Endothelial cell of umbilical vein (primary cell): ENCODE measurements at regions not wholly inside any gene's neighbourhood (a gene's known extent, or its start where the extent isn't known, plus 50 kb on each side); places are given as distances from the start of the nearest gene placed in this dataset.

Experiments used
- BruUV-seq: library from RNA; stranded (reverse); fragments of 400-500 nt; replicated peaks from 2 replicates; lab custom pipeline; 2021; lab: Mats Ljungman, UMichigan
- CTCF ChIA-PET: fragments of 300-600, 350-600 bp; sonication (Branson Sonifier 250); formaldehyde crosslinking; loops from one replicate; lab custom pipeline; 2021; ENCODE audit warnings: antibody characterized with exemption, inconsistent platforms; lab: Charles Lee
- POLR2A ChIA-PET: fragments of 300-600, 350-600 bp; sonication (Branson Sonifier 250); formaldehyde crosslinking; loops from one replicate; lab custom pipeline; 2021; ENCODE audit warnings: antibody characterized with exemption, inconsistent platforms; lab: Charles Lee
- DNase-seq: peaks from one replicate; pipeline ENCODE4 v3.0.0-alpha.2; 2011; ENCODE audit warnings: low read depth, low spot score
- FAIRE-seq: peaks from 2 replicates; lab custom pipeline; 2011; peaks lifted over from hg19 to GRCh38; lab: Jason Lieb, UNC
- H2AFZ ChIP-seq: 2 replicates; pipeline ENCODE4 v1.6.0; 2012; ENCODE audit warnings: low read depth, low read length, control low read depth, inconsistent platforms
- H3K27ac ChIP-seq: 2 replicates; pipeline ENCODE4 v1.5.1; 2011; ENCODE audit warnings: low read depth, mild to moderate bottlenecking, control low read depth, low read length, moderate library complexity; ENCODE audit not compliant: insufficient read depth
- H3K27me3 ChIP-seq, 2 experiments: 2 replicates each; pipeline versions ENCODE4 v1.6.0 to v1.6.1; 2011; ENCODE audit warnings: low read length in 2 of 2, mixed read lengths in 1 of 2; ENCODE audit not compliant: control insufficient read depth in 2 of 2, insufficient read depth in 2 of 2
- H3K36me3 ChIP-seq, 2 experiments: 2 replicates in 1 of 2; 3 replicates in 1 of 2; pipeline ENCODE4 v1.5.1; 2011; ENCODE audit warnings: low read length in 2 of 2, mild to moderate bottlenecking in 1 of 2, moderate library complexity in 1 of 2; ENCODE audit not compliant: control insufficient read depth in 2 of 2, insufficient read depth in 2 of 2; ENCODE audit errors: extremely low read depth in 1 of 2
- H3K4me1 ChIP-seq: 3 replicates; pipeline ENCODE4 v1.5.1; 2011; ENCODE audit warnings: mild to moderate bottlenecking, low read length; ENCODE audit not compliant: control insufficient read depth, insufficient read depth; ENCODE audit errors: extremely low read depth
- H3K4me2 ChIP-seq: 2 replicates; pipeline ENCODE4 v1.6.1; 2011; ENCODE audit warnings: low read length, control low read depth, mixed read lengths; ENCODE audit not compliant: insufficient read depth
- H3K4me3 ChIP-seq, 3 experiments: fragments of 200-600 bp in 1 of 3; sonication (generic), shearing (Covaris generic) in 1 of 3; replicated peaks in 1 of 3; 2 replicates each; pipeline ENCODE4 v1.5.1; 2011 to 2016; ENCODE audit warnings: control low read depth in 3 of 3, low read length in 3 of 3, mild to moderate bottlenecking in 2 of 3, inconsistent platforms in 1 of 3, low read depth in 1 of 3, moderate library complexity in 1 of 3; ENCODE audit not compliant: insufficient read depth in 1 of 3
- H3K79me2 ChIP-seq: 2 replicates; pipeline ENCODE4 v1.6.0; 2012; ENCODE audit warnings: low read length, inconsistent platforms; ENCODE audit not compliant: control insufficient read depth, insufficient read depth
- H3K9ac ChIP-seq: replicated peaks from 2 replicates; pipeline ENCODE3; 2011; ENCODE audit warnings: low read length, control low read depth; ENCODE audit not compliant: insufficient read depth; ENCODE audit errors: extremely low read depth
- H3K9me1 ChIP-seq: replicated peaks from 3 replicates; pipeline ENCODE4 v1.6.0; 2011; ENCODE audit warnings: mild to moderate bottlenecking, low read length; ENCODE audit not compliant: control insufficient read depth, insufficient read depth; ENCODE audit errors: extremely low read depth
- H3K9me3 ChIP-seq: replicated peaks from 2 replicates; pipeline ENCODE4 v1.5.1; 2012; ENCODE audit warnings: low read length, inconsistent platforms; ENCODE audit not compliant: control insufficient read depth, insufficient read depth
- H4K20me1 ChIP-seq: replicated peaks from 2 replicates; pipeline ENCODE3; 2011; ENCODE audit warnings: mild to moderate bottlenecking, low read length; ENCODE audit not compliant: control insufficient read depth, insufficient read depth; ENCODE audit errors: extremely low read depth
- CTCF ChIP-seq, 2 donors: IDR thresholded peaks; 1 replicate in 1 of 2; 2 replicates in 1 of 2; pipeline ENCODE4 v1.5.1; 2011; ENCODE audit warnings: low read length in 2 of 2, mild to moderate bottlenecking in 2 of 2, moderate library complexity in 2 of 2, control low read depth in 1 of 2, inconsistent platforms in 1 of 2, low read depth in 1 of 2; ENCODE audit not compliant: insufficient read depth in 1 of 2; ENCODE audit errors: extremely low read depth in 1 of 2
- EZH2 ChIP-seq: IDR thresholded peaks from 2 replicates; pipeline ENCODE4 v1.6.1; 2012; ENCODE audit warnings: borderline replicate concordance, low read depth, mild to moderate bottlenecking, moderate library complexity, low read length, inconsistent platforms; ENCODE audit not compliant: severe bottlenecking
- FOS ChIP-seq: IDR thresholded peaks from 2 replicates; pipeline ENCODE4 v1.6.1; 2011; ENCODE audit warnings: mild to moderate bottlenecking, low read length, moderate library complexity, borderline replicate concordance; ENCODE audit not compliant: insufficient read depth
- GATA2 ChIP-seq: IDR thresholded peaks from 2 replicates; pipeline ENCODE4 v1.7.0; 2011; ENCODE audit warnings: low read depth, mild to moderate bottlenecking, moderate library complexity, mixed read lengths, low read length; ENCODE audit not compliant: insufficient read length, insufficient read depth
- JUN ChIP-seq: IDR thresholded peaks from 2 replicates; pipeline ENCODE4 v1.6.1; 2011; ENCODE audit warnings: borderline replicate concordance, low read depth; ENCODE audit not compliant: insufficient read length, insufficient read depth
- MYC ChIP-seq: IDR thresholded peaks from one replicate; pipeline ENCODE4 v1.6.1; 2011; ENCODE audit warnings: mild to moderate bottlenecking, low read depth, low read length
- POLR2A ChIP-seq: IDR thresholded peaks from 2 replicates; pipeline ENCODE4 v1.6.1; 2012; ENCODE audit warnings: low read depth, mild to moderate bottlenecking, control low read depth, low read length
- POLR2AphosphoS5 ChIP-seq: IDR thresholded peaks from 2 replicates; pipeline ENCODE4 v1.6.1; 2012; ENCODE audit warnings: low read depth, mild to moderate bottlenecking, control low read depth, low read length, moderate library complexity; ENCODE audit not compliant: insufficient read depth
- dilution Hi-C: fragments of 300-500 bp; cut with MboI; formaldehyde crosslinking; loops from one replicate; pipeline ENCODE4 v1.15.0; 2019; ENCODE audit warnings: low sequenced_read_pairs; ENCODE audit not compliant: extremely low pct_ligation_motif_present
- intact Hi-C: fragments of 100-400 bp; cut with micrococcal nuclease; formaldehyde crosslinking; loops from one replicate; pipeline ENCODE4 v1.10.0; 2022
- TF ChIP-seq, protein P1 (sequence below): IDR thresholded peaks from 2 replicates; pipeline ENCODE4 v1.6.1; 2011; ENCODE audit not compliant: insufficient read depth, insufficient read length

GRCh38 chr1:199808110-199808870 is 219.2 kb upstream of the NR5A2 start:
- ChIA-PET CTCF (no interaction called here), POLR2A (no interaction called here)
- no peaks in the 10 kb centered on the region for H3K4me1 ChIP-seq
- no peaks in the 10 kb centered on the region for H4K20me1 ChIP-seq
- intact Hi-C loops (no loop called here), dilution Hi-C loops (no loop called here)
- H2AFZ ChIP-seq = no peak overlapping the region
- no peak overlapping the region for H3K27ac ChIP-seq
- H3K9me3 ChIP-seq = no peaks in the 10 kb centered on the region
- TF ChIP-seq, protein P1, sequence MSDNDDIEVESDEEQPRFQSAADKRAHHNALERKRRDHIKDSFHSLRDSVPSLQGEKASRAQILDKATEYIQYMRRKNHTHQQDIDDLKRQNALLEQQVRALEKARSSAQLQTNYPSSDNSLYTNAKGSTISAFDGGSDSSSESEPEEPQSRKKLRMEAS = no peak
- TF ChIP-seq MYC (no peak), GATA2 (no peak), EZH2 (no peak), POLR2AphosphoS5 (no peak), JUN (no peak), POLR2A (no peak), FOS (no peak), CTCF (IDR thresholded peaks at IDR 0.05; ENCODE audit: extremely low read depth in 1 of 2, insufficient read depth in 1 of 2, low read depth in 1 of 2, low read length in 2 of 2) (no peak)
- no peak overlapping the region for H3K9ac ChIP-seq
- H3K9me1 ChIP-seq = no peaks in the 10 kb centered on the region
- H3K36me3 ChIP-seq = no peaks in the 10 kb centered on the region
- H3K79me2 ChIP-seq = no peaks in the 10 kb centered on the region
- no peak overlapping the region for H3K4me3 ChIP-seq
- BruUV-seq = no TSS peak
- FAIRE-seq (no peak), DNase-seq (no peak)
- no peaks in the 10 kb centered on the region for H3K27me3 ChIP-seq
- no peak overlapping the region for H3K4me2 ChIP-seq
